Glomerular endothelial cell (primary cell): ENCODE measurements at regions not wholly inside any gene's neighbourhood (a gene's known extent, or its start where the extent isn't known, plus 50 kb on each side); places are given as distances from the start of the nearest gene placed in this dataset.

ENCODE experiments used
- DNase-seq: peaks from one replicate; pipeline ENCODE4 v3.0.0-alpha.2; 2011; ENCODE audit warnings: low read depth, low spot score; ENCODE audit errors: extremely low read depth

DNA sequence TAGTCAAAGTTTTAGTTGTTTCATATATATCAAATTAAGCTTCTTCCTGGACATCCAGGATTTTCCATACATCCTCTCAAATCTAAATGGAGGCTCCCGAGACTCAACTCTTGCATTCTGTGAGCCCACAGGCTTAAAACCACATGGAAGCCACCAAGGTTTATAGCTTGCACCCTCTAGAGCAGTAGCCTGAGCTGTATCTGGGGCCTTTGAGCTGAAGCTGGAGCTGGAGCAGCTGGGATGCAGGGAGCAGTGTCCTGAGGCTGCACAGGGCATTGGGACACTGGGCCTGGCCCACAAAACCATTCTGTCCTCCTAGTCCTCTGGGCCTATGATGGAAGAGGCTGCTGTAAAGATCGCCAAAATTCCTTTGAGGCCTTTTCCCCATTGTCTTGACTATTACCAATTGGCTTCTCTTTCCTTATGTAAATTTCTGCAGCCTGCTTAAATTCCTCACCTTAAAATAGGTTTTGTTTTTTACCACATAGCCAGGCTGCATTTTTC is 151.0 kb downstream of the COX7C start:
- DNase-seq: no peak

DNA sequence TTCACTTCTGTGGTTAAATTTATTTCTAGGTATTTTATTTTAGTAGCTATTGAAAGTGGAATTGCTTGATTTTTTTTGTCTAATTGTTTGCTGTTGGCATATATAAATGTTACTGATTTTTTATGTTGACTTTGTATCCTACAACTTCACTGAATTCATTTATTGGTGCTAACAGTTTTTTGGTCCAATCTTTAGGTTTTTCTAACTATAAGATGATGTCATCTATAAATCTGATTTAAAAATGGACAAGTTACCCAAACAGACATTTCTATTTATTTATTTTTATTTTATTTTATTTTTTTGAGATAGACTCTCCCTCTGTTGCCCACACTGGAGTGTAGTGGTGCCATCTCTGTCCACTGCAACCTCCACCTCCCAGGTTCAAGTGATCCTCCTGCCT is 162.3 kb downstream of the COX7C start:
- no peak for DNase-seq

DNA sequence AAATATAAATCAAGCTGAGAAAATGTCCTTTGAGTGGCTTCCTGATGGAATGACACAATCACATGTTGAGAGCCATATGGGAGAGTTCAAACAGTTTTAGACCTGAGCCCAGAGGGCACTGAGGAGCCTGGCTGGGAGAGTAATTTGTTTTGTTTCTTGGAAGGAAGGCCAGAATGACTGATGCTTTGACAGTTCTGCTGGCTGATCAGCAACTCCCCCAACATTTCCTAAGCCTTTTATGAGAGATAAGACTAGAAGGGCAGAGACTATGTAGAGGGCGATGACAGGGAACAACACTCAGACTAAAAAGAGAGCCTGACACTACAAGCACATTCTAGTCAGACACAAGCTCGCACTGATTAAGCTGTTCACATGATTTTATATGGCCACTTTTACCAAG is 169.2 kb downstream of the COX7C start:
- no peak for DNase-seq

DNA sequence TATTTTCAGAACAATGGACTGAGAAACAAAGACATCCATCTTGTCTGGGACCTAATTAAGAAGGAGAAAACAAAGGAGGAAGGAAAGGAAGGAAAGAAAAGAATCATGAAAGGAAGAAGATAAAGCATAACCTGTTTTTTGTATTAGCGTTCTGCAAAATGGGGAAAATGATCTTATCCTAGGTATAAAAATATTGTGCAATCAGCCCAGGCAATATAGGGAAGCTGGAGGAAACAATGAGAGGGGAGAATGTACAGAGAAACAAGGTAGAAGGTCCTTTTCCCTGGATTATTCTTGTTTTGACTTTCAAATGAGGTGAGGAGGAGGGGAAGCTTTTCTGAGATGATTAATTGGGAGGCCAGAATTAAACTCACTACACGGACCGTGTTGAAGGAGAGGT is 177.9 kb downstream of the COX7C start:
- DNase-seq: no peak

DNA sequence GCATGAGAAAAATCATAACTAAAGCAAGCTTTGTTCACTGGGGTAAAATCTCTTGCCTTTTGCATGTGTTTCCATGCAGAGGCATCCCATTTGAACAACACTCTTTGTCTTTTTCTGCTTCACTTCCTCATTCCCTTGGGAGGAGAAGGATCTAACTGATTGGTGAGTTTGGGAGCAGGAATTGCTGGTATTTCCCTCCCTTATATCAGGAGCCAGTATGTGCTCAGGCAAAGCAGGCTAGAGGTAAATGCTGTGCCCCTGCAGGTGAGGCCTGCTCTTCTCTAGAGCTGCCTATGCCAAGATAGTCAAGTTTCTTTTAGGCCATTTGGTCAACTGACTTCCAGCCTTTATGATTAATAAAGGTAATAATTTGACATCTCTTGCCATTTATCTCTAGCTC is 179.9 kb downstream of the COX7C start:
- no peak for DNase-seq

DNA sequence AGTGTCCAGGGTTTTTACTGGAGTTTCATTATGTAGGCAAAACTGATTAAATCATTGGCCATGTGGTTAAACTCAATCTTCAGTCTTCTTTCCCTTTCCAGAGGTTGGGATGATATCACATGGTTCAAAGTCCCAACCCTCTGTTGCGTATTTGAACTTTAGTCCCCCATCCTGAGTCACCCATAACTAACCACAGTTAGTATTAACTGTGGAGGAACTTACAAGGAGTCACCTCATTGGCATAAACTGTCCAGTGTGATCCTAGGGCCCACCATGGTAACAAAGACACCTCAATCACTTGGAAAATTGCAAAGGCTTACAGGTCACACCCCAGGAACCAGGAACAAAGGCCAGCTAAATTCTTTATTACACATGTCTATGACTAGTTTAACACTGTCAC is 188.5 kb downstream of the COX7C start:
- DNase-seq: no peak

DNA sequence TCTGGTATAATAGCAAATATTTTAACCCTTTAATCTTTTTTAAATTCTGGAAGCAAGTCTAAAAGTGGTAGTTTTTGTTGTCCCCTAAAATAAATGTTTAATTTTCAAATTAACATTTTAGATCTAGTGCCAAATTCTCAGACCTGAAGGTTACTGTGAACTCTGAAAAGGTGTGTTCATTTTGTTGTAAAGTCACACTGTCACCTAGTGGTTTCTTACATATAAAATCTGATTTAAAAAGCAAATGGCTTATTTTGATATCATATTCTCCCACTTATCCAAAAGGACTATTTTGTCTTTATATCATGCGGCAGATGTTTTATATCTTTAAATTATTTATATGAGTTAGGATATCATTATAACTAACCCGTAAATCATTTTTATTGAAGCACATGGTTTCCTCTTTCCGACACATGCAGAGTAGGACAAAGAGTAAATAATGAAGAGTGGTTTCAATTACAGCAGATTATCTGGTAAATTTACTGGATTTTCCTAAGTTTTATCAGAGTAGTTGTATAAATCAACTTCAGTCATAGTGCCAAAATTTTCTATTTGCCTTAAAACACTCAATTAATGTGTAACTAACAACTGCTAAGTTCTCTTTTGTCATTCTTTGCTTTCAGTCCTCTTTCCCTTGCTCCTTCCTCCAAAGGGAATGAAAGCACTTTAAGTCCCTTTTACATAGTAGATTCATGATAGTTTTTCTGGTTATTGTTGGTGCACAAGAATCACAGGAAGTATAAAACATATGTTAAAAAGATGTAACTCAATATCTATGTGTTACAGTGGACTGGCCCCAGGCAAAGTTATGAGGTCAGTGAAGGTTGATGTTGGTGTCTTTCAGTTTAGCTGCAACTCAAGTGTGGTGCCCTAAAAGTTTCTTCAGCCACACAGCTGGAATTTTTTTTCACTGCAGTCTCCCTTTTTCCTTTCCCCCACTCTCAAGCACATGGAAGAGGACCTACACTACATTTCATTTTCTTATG is 189.6 kb downstream of the COX7C start:
- no peak for DNase-seq

DNA sequence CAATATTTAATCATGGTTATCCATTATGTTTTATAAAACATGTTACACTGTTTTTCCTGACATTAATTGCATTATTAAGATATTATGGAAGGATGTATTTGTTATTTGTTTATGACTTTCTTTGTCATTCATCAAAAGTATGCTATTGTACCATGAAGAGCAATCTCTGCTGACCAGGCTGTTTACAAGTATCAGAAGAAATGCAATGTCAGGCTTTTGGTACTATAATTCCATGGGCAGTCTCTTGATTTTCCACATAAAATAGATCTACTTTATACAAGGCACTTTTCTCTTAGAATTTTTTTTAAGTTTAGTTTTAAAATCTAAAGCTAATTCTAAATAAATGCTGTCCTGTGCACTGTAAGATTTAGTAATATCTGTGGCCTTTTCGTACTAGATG is 196.6 kb downstream of the COX7C start:
- no peak for DNase-seq

DNA sequence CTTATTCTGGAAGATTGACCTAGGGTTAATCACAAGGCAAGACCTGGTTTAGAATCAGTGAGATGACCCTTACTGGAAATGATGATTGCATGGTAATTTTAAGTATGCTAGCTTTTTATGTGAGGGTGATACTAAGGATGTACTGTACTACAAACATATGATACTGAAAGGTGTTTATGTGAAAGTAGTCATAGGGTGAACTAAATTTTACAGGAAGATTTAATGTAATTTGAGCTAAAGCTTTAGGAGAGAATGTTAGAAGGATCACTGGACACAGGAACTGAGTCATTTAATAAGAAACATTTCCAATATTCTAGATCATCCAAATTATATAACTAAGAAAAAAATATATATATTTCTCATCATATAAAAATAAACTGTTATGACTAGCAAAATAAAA is 197.2 kb downstream of the COX7C start:
- no peak for DNase-seq

DNA sequence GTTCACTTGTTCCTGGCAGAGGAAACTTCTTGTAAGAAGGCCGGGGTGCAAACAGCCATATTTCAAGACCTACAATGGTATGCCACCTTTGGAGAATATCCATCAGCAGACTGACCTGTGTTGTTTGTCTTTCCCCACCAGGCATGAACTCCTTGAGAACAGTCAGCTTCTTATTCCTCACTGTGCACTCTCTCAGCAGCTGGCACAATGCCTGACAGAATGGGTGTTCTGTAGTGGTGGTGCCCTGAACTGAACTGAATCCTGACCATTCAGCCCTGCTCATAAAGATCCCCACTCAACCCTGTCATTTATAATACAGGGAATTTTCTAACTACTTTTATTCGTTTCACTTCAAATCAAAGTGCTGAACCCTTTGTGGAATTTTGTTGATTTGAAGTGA is 206.9 kb downstream of the COX7C start:
- no peak for DNase-seq

DNA sequence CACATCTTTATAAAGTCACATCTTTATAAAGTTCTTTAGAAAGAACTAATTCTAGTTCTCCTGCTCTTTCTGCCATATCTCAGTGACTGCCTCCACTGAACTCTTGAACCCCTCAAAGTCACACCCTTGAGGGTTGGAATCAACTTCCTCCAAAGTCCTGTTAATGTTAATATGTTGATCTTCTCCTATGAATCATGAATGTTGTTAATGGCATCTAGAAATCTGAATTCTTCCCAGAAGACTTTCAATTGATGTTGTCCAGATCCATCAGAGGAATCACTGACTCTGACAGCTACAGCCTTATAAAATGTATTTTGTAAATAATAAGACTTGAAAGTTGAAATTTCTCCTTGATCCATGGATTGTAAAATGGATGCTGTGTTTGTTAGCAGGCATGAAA is 213.4 kb downstream of the COX7C start:
- no peak for DNase-seq

DNA sequence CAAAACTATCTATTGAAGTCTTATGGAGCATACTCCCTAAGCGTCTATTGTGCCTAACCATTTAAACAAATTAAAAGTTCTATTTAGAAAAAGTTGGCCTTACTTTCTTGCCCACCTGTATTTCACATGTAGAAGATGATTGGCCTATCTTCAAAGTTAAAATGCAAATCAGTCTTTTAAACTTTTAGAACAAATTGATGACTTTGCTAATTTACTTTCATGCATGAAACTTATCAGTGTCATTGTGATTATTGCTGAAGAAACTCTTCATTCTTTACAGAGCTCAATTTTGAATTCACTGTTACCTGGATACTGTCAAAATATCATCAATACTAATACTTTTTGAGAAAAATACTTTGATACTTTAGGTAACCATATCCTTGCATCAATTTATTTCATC is 216.1 kb downstream of the COX7C start:
- DNase-seq: no peak

DNA sequence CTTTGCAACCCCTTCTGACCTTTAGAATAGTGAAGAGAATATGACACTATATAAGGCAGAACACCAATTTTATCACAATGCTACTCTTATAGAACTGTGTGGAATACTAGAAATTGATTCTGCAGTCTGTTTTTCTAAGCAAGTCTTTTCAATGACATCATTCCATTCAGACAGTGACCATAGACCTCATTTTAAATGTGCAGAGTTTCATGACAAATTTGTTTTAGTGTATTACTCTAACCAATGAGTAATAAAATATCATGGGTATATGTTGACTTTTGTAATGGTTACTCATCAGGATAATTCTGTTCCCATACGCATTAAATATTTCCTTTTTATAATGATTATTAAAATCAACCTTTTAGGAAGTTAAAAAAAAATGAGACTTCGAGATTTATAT is 219.9 kb downstream of the COX7C start:
- no peak for DNase-seq

DNA sequence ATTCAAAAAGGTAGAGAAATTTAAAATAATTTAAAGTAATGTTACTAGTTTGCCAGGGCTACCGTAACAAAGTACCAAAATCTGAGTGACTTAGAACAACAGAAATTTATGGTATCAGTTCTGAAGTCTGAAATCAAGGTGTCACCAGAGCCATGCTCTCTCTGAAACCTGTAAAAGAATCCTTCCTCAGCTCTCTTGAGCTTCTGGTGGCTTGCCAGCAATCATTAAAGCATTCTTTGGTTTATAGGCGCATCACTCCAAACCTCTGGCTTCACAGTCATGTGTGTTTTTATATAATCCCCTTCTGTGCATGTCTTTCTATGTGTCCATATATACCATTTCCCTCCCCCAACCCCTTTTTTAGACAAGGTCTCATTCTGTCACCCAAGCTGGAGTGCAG is 220.3 kb downstream of the COX7C start:
- no peak for DNase-seq

DNA sequence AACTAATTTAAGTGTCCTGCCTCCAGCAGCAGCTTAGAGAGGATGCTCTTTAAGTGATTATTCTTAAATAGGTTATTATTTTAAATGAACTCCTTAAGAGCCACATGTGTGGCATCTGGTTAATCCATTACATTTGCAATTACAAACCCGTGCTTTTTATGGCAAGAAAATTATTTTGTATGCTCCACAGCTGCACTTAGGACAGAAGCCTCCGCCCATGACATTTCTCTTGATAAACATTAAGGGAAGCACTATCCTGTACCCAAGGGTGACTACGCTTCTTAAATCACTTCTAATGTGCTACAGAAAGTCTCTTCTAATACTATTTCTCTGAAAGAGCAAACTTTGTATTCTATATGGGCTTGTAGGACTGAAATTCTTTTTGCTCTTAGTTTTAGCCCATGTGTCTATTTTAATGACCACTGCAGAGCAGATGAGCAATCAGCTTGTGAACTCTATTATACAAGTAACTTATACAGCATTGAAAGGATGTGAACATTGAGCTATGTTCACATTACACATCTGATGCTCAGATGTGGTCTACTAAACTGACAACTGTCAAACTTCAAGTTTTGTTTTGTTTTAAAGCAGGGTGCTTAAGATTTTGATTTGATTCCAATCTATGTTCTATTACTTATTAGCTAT is 223.4 kb downstream of the COX7C start:
- DNase-seq: no peak

DNA sequence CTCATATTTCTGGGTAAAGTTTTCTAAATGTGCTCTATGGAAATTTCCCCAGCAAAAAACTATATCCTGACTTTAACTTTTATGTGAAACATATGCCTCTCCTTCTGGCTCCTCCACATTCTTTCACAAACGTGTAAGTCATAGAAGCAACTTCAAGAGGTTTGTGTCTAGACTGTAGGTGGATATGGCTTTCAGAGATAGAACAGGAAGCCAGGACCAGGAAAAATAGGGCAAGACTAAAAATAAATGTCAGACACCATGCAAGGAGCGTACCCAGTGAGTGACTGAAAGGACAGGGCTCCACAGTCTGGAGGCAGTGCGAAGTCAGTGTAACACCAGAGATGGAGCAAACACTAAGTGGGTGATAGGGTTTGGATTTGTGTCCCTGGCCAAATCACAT is 240.7 kb downstream of the COX7C start:
- DNase-seq: no peak

DNA sequence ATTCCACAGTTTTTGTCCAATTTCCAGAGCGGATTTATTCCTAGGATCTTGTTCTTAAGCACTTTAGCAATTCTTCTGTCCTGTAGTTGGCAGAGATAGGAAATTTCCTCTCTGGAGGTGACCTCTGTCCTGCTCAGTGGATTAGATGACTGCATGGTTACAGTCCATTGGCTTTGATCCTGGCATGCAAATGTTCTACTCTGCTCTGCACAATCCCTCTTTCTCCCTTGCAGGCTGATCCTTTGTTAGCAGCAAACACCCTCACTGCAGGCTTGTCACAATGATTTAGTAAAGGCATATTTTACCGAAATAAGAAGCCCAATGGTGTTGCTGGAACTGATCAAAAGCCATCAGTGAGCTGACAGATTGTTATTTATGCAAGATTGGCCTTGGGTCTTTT is 243.8 kb downstream of the COX7C start:
- DNase-seq: no peak

DNA sequence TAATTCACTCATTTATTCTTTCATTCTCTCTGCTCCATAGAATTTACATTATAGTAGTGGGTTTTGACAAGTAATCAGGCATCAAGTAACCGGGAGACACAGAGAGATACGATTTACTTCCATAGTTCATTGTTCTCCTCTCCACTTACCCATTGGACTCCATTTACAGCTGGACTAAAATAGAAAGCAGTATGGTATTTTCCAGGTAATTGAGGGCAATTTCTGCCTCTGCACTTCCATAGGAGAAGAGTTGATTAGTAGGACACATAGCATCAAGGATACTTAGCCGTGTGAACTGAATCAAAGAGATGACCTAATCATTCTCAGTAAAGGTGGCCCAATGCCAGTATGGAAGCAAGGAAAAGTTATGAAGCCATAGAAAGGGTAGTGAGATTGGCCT is 244.4 kb downstream of the COX7C start:
- DNase-seq: no peak

DNA sequence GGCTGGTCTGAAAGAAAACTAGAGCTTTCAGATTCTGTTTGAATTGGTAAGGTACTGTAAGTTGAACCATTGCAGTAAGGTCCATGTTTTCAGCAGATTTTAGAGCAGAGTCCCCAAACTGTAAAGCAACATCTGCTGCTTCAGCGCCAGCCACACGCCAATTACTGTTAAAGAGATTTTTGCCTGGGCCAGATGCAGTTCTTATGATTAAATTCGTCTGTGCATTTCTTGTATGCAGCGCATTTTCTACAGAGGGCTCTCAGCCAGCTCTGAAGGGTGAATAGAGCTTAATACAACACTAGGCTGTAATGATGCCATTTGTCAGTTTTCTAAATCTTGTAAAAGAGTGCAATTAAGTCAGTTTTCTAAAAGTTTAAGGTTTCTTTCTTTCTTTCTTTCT is 246.3 kb downstream of the COX7C start:
- DNase-seq: no peak

DNA sequence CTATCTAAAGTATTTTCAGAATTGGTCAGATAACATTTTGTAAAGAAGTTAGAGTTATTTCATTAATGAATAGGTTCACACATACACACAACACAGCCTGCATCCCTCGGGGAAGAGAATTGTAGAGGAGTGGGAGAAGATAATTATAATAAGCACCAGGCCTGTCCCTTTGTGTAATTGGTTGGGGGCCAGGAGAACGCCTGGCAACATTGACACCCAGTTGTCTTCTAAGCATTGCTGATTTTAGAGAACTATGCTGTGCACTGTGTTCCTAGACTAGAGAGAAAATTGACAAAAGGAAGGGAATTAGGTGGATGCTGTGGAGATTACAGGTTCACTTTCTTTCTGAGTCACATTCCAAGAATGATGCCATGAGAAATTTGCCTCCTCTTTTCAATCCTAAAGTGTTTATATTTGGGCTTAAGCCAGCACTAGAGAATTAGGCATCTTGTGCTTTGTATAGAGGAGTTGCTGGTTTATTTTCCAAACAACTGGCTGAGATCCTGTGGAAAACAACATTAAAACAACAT is 247.6 kb downstream of the COX7C start:
- DNase-seq: no peak

DNA sequence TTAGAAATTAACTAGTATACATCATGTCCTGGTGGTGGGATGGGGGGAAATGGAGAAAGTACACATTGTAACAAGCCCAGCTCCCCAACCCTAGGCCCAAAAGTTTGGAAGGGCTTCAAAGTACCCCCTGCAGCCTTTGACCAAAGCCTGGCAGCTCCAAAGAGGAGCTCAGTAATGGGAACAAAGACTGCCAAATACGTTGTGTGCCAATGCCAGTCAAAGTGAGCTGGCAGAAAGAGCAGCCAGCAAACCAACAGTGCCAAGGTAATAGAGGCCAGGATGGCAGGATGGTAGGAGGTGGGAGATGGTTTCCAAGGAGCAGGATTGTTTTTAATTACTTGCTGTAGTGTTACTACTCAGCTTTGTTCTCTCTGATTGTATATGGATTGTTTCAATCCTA is 248.3 kb downstream of the COX7C start:
- no peak for DNase-seq

DNA sequence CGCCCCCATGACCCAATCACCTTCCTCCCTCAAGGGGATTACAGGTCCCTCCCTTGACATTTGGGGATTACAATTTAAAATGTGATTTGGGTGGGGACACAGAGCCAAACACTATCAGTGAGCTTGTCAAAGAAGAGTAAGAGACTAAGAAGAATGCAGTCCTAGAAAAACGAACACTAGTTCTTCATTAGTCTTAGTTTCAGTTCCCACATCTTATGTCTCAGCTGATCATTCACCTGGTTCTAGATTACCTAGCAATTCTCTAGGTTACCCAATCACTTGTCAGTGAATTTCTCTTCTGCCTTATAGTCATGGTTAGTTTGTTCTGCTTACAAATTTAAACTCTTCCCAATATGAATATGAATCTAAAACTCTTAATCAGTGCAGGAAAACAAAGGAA is 251.5 kb downstream of the COX7C start:
- DNase-seq: no peak
